ENCODE measurements at regions not wholly inside any gene's neighbourhood (a gene's known extent, or its start where the extent isn't known, plus 50 kb on each side); places are given as distances from the start of the nearest gene placed in this dataset.

DNA sequence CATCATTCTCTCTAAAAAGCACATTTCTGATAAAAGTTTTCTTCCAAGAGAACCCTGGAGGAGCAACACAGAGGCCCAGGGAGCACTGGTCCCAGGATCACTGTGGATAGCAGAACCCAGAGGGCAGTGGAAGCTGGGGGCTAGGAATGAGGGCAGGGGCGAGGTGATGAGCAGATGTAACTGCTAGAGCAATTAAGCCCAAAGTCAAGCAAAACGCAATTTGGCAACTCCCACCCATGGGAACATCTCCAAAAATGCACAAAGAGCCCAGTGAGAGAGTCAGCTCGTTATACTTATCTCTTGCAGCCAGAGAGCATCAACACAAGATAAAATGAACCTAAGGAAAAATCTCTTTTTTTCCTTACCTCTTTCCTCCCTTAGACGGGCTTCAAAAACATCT lies 284.2 kb downstream of the TBC1D4 start:
- no peak for DNase-seq (ENCODE audit: low read depth)
- TF ChIP-seq, protein P1, sequence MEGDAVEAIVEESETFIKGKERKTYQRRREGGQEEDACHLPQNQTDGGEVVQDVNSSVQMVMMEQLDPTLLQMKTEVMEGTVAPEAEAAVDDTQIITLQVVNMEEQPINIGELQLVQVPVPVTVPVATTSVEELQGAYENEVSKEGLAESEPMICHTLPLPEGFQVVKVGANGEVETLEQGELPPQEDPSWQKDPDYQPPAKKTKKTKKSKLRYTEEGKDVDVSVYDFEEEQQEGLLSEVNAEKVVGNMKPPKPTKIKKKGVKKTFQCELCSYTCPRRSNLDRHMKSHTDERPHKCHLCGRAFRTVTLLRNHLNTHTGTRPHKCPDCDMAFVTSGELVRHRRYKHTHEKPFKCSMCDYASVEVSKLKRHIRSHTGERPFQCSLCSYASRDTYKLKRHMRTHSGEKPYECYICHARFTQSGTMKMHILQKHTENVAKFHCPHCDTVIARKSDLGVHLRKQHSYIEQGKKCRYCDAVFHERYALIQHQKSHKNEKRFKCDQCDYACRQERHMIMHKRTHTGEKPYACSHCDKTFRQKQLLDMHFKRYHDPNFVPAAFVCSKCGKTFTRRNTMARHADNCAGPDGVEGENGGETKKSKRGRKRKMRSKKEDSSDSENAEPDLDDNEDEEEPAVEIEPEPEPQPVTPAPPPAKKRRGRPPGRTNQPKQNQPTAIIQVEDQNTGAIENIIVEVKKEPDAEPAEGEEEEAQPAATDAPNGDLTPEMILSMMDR (IDR thresholded peaks at IDR 0.05; ENCODE audit: insufficient read depth, low read depth, low read length, missing control alignments) = no peak
- no peak overlapping the region for H3K4me3 ChIP-seq (ENCODE audit: low read length)

DNA sequence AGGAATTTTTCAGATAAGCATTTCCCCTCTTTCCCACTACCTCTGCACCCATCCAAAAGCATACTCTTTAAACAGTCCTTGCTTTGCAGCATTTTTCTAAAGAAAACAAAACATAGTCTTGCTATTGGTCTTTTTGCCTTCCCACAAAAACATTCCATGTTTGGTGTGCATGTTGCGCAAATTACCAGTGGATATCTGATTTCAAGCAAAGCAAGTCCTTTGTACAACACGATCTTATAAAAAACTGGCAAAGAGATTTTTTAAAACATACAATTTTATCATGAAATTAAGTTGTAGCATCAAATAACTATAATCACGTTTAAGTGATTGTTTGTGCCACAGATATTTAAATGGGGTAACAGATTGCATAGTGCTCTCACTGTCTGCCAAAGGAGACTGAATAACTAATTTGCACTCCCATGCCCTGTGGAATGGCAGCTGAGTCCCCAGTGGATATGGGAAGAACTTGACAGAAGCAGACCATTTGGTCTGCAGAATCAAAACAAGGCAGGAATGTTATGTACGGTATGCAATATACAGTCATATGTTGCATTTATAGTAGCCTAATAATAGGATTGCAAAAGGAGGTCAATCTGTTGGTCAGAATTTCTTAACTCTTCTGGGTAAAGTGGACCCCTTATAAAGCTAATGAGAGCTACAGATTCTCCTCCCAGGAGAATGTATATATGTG lies 285.7 kb downstream of the TBC1D4 start:
- no peak overlapping the region for H3K4me3 ChIP-seq (ENCODE audit: low read length)
- no peak for DNase-seq (ENCODE audit: low read depth)
- TF ChIP-seq, protein P1 (IDR thresholded peaks at IDR 0.05; ENCODE audit: insufficient read depth, low read depth, low read length, missing control alignments) = no peak

DNA sequence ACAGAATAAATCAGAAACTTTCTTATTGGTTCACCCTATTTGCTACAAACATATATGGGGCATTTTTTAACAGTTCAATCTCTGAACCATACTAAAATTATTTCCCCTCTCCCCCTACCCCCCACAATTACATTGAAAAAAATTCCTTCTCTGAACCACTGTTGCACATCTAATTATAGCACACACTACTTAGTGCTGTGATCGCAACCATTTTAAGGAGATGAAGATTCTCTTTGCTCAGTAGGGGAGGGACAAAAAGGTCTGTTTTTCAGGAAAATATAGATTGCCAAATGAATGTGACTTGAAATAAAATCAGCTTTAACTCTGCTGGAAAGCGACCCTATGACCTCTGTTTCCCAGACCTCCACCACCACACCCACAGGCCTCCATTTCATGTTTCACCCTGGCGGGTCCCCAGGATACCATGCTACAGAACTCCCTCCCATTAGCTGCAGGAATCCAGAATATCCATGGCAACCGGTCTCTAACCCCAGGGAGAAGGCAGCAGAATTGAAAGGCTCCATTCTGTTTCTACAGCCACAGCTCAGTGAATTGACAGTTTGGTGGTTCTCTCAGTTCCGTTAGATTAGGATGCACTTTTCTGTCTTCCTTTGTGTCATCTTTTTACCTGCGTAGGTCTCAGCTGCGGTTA lies 286.3 kb downstream of the TBC1D4 start:
- TF ChIP-seq, protein P1 (IDR thresholded peaks at IDR 0.05; ENCODE audit: insufficient read depth, low read depth, low read length, missing control alignments) = no peak
- no peak for DNase-seq (ENCODE audit: low read depth)
- no peak overlapping the region for H3K4me3 ChIP-seq (ENCODE audit: low read length)

DNA sequence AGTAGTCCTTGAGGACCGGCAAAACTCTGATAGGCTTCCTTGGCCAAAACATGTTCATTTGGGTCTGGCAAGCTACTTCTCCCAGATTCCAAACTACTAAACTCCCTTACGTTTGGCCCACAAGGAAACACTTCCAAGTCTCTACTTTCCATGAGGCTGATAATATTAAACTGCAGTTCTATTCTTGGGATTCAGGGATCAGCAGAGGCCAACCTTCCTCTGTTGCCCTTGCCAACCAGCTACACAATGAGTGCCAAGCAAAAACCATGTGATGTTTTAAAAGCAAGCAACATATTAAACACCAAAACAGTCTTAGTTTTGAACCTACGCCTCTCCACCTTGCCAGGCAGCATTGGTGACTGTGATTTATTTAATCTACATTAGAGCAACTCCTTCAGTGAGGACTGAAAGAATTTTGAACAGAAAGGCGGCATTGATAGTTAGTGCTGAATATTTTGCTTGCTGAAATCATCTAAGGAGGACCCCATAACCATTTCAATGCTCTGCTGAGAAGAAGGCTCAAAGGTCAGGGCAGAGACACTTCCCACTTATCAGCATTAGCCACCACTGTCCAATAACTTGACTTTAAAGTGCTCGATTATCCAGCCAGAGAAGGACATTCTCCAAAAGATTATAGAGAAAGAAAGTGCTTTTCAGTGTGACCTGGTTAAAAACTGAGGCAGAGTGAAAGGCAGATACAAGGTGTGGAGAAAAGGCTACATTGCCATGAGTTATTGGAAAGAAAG lies 287.1 kb downstream of the TBC1D4 start:
- TF ChIP-seq, protein P1 (IDR thresholded peaks at IDR 0.05; ENCODE audit: insufficient read depth, low read depth, low read length, missing control alignments) = no peak
- DNase-seq (ENCODE audit: low read depth) = no peak
- H3K4me3 ChIP-seq (ENCODE audit: low read length) = no peak overlapping the region

DNA sequence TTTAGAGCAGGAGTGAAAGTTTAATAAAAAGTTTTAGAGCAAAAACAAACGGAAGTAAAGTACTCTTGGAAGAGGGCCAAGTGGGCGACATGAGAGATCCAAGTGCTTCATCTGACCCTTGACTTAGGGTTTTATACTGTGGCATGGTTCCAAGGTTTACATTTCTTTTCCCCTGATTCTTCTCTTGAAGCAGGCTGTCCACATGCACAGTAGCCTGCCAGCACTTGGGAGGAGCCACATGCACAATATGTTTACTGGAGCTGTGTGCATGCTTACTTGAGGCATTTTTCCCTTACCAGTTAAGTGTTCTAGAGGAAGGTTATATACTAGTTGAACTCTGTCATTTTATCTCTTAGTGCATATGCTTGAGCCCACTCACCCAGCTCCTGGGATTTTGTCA lies 295.6 kb downstream of the TBC1D4 start:
- H3K4me3 ChIP-seq (ENCODE audit: low read length) = no peak overlapping the region
- TF ChIP-seq, protein P1 (IDR thresholded peaks at IDR 0.05; ENCODE audit: insufficient read depth, low read depth, low read length, missing control alignments) = no peak

DNA sequence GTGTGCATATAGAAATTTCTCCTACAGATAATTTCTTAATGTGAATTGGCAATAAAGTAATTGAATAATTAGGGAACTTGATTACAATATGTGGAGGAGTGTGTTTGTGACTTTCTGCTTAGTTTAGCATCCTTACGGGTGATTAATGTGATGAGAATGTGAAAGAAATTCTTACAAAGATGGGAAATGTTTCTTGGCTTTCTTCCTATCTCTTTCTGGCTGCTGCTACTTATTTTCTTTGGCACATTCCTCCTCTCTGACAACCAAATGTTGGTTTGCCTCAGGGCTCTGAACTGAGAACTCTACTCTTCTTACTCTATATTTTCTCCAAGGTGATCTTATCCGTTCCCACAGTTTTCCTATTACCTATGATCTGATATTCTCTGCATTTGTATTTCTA lies 300.1 kb downstream of the TBC1D4 start:
- TF ChIP-seq, protein P1 (IDR thresholded peaks at IDR 0.05; ENCODE audit: insufficient read depth, low read depth, low read length, missing control alignments) = no peak
- no peak overlapping the region for H3K4me3 ChIP-seq (ENCODE audit: low read length)
- DNase-seq (ENCODE audit: low read depth) = peak; percentile 45

More for the DNA sequence above, 295.6 kb downstream of the TBC1D4 start:
- DNase-seq (ENCODE audit: low read depth) = no peak
